LNCAP (cell line): ENCODE measurements at regions not wholly inside any gene's neighbourhood (a gene's known extent, or its start where the extent isn't known, plus 50 kb on each side); places are given as distances from the start of the nearest gene placed in this dataset.

Experiments used
- CTCF ChIP-seq: fragments of 450-650 bp; IDR thresholded peaks from 2 replicates; pipeline ENCODE4 v1.5.1; 2017; ENCODE audit warnings: mild to moderate bottlenecking

GRCh38 chr11:134890446-134890845 lies 478.4 kb upstream of the B3GAT1 start:
- no peak for TF ChIP-seq CTCF

DNA sequence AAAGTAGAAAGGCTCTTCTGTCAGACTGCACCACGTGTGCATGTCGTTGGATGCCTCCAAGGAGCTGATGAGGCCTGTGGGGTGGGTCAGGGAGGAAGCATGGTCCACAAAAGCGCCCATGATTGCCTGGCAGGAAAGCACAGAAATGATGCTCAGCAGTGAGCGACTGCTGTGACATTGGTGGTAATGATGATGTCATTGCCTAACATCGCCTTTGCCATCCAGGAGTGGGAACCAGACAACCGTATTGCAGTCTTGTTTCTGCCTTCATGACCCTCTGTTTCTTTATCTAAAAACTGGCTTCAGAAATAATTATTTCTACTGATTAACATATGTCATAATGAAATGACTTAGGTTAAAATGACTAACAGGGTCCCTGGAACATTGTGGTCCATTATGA lies 477.8 kb upstream of the B3GAT1 start:
- no peak for TF ChIP-seq CTCF

DNA sequence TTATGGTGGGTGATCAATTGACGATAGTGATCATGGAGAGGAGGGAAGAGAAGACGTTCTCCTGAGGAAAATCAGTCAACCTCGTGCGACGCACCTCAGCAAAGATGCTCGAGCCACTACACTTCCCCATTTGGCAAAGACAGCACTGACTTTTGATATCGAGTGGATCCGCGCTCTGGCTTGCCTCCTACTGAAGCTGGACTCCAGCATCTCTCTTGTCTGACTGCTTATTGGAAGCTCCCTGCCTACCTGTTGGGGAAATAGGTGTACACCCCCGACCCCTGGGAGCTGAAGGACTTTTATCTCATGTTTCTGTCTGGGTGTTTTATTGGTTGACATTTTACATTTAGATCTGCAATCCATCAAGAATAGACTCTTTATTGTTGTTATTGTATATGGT lies 476.8 kb upstream of the B3GAT1 start:
- no peak for TF ChIP-seq CTCF

GRCh38 chr11:134887896-134888295 lies 475.9 kb upstream of the B3GAT1 start:
- TF ChIP-seq CTCF = no peak

DNA sequence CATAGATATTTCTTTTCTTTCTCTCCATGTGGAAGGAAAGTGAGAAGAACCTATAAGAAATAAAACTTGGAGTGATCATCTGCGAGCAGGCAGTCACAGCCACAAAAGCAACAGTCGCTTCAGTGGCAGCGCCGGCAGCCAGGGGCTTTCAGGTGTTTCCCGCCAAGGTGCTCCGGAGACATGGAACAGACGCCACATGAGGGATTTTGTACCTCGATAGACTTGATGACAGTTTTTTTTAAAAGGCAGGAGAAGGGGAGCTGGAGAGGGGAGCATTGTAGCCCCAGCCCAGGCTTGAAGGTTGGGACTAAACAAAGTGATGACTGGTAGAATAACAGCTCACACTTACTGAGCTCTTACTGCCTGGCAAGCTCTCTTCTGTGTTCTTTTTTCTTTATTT lies 471.4 kb upstream of the B3GAT1 start:
- no peak for TF ChIP-seq CTCF

GRCh38 chr11:134882671-134883297 lies 470.7 kb upstream of the B3GAT1 start:
- no peak for TF ChIP-seq CTCF

- TF ChIP-seq CTCF = no peak
These were observed 470.1 kb upstream of the B3GAT1 start for GRCh38 chr11:134882141-134882540.

- TF ChIP-seq CTCF = no peak
These were observed 468.7 kb upstream of the B3GAT1 start for GRCh38 chr11:134880788-134881187.
